OCI-LY1 (cell line): ENCODE measurements at regions not wholly inside any gene's neighbourhood (a gene's known extent, or its start where the extent isn't known, plus 50 kb on each side); places are given as distances from the start of the nearest gene placed in this dataset.

Experiments
- CTCF ChIP-seq: fragments of 200-600 bp; sonication (generic), shearing (Covaris generic); IDR thresholded peaks from 2 replicates; pipeline ENCODE4 v1.5.1; 2017; ENCODE audit warnings: mild to moderate bottlenecking, antibody characterized with exemption, low read length, moderate library complexity, mixed read lengths
- EZH2 ChIP-seq: fragments of 200-600 bp; sonication (generic), shearing (Covaris generic); IDR thresholded peaks from 2 replicates; pipeline ENCODE4 v1.8.0; 2017; ENCODE audit warnings: borderline replicate concordance, mixed run types, mild to moderate bottlenecking, antibody characterized with exemption, low read length, moderate library complexity, mixed read lengths

GRCh38 chr16:48860341-48860740 is 250.4 kb upstream of the N4BP1 start:
- TF ChIP-seq CTCF (no peak), EZH2 (no peak)
